AG04449 (cell line): ENCODE measurements at regions not wholly inside any gene's neighbourhood (a gene's known extent, or its start where the extent isn't known, plus 50 kb on each side); places are given as distances from the start of the nearest gene placed in this dataset.
"Not testable (repeated sequence)": the region's sequence is repeated elsewhere in the genome, so short reads cannot be mapped to it uniquely, and the experiment has no call there.

Experiments
- CTCF ChIA-PET: fragments of 350-600 bp; formaldehyde crosslinking; extraction: SDS; loops from one replicate; lab custom pipeline; 2021; ENCODE audit warnings: antibody characterized with exemption; lab: Yijun Ruan, JAX
- POLR2A ChIA-PET: fragments of 400-600, 350-600 bp; formaldehyde crosslinking; extraction: SDS; loops from one replicate; lab custom pipeline; 2020; ENCODE audit warnings: antibody characterized with exemption, inconsistent platforms; lab: Yijun Ruan, JAX
- DNase-seq: peaks from one replicate; pipeline ENCODE4 v3.0.0-alpha.2; 2010; ENCODE audit warnings: low read depth, low spot score
- H3K4me3 ChIP-seq: 2 replicates; pipeline ENCODE4 v1.5.1; 2011; ENCODE audit warnings: low read depth, mild to moderate bottlenecking, control low read depth, low read length
- TF ChIP-seq, protein P1 (sequence below): IDR thresholded peaks from one replicate; pipeline ENCODE4 v1.5.1; 2011; ENCODE audit warnings: mild to moderate bottlenecking, moderate library complexity, low read length, control low read depth, inconsistent platforms; ENCODE audit not compliant: insufficient read depth; ENCODE audit errors: missing control alignments

GRCh38 chr2:167785606-167786216 is 461.7 kb downstream of the STK39 start:
- DNase-seq = no peak
- ChIA-PET CTCF (no interaction called here), POLR2A (no interaction called here)
- TF ChIP-seq, protein P1, sequence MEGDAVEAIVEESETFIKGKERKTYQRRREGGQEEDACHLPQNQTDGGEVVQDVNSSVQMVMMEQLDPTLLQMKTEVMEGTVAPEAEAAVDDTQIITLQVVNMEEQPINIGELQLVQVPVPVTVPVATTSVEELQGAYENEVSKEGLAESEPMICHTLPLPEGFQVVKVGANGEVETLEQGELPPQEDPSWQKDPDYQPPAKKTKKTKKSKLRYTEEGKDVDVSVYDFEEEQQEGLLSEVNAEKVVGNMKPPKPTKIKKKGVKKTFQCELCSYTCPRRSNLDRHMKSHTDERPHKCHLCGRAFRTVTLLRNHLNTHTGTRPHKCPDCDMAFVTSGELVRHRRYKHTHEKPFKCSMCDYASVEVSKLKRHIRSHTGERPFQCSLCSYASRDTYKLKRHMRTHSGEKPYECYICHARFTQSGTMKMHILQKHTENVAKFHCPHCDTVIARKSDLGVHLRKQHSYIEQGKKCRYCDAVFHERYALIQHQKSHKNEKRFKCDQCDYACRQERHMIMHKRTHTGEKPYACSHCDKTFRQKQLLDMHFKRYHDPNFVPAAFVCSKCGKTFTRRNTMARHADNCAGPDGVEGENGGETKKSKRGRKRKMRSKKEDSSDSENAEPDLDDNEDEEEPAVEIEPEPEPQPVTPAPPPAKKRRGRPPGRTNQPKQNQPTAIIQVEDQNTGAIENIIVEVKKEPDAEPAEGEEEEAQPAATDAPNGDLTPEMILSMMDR = no peak
- H3K4me3 ChIP-seq = no peak overlapping the region

DNA sequence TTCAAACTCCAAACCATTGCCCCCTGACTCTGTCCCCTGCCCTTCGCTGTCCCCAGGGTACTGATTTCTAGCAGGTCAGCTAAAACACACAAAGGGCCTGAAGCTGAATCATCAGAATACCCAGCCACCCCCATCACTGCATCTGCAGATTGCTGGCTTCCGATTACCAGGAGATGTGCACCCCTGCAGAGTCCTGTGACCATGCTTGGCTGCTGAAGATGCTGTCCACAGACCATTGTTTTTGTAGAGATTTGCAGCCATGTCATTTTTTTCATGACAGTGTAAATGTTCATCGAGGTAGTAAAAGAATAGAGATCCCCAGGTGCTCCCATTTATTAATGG is 463.3 kb downstream of the STK39 start:
- POLR2A ChIA-PET = no interaction called here

GRCh38 chr2:167783261-167784083 is 463.9 kb downstream of the STK39 start:
- ChIA-PET CTCF (no interaction called here), POLR2A (no interaction called here)
- no peak for DNase-seq
- no peak overlapping the region for H3K4me3 ChIP-seq
- TF ChIP-seq, protein P1 = no peak

More for the DNA sequence above, 463.3 kb downstream of the STK39 start:
- TF ChIP-seq, protein P1 = no peak
- H3K4me3 ChIP-seq = no peak overlapping the region
- no peak for DNase-seq
- CTCF ChIA-PET = no interaction called here

DNA sequence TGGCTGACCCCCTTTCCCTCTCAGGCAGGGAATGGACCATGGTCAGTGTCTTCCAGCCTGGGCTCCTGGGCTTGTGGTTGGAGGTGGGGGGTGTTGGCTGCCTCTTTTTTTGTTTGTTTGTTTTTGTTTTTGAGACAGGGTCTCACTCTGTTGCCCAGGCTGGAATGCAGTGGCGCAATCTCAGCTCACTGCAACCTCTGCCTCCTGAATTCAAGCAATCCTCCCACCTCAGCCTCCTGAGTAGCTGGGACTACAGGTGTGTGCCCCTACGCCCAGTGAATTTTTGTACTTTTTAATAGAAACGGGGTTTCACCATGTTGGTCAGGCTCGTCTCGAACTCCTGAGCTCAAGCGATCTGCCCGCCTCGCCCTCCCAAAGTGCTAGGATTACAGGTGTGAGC is 465.8 kb downstream of the STK39 start:
- POLR2A ChIA-PET, DNase-seq, H3K4me3 ChIP-seq, CTCF ChIA-PET: not testable (repeated sequence)

DNA sequence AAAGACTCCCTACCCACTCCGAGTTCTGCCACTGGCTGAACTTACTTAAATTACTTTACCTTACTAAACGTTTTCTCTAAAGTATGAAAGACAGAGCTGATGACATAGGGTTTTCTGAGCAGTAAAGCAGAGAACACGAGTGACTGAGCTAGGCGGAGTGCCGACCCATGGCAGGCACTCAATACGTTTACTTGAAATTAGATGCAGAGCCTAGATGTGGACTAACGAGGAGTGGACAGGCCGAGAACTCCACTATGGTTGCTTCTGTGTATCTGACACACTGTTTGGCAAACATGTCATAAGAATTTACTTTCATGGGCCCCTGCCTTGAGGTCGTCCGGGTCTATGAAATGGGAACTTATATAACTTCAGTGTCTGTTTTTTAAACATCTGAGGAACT is 471.0 kb downstream of the STK39 start:
- no peak for DNase-seq
- POLR2A ChIA-PET = no interaction called here
- TF ChIP-seq, protein P1 = no peak
- CTCF ChIA-PET = no interaction called here
- no peak overlapping the region for H3K4me3 ChIP-seq

DNA sequence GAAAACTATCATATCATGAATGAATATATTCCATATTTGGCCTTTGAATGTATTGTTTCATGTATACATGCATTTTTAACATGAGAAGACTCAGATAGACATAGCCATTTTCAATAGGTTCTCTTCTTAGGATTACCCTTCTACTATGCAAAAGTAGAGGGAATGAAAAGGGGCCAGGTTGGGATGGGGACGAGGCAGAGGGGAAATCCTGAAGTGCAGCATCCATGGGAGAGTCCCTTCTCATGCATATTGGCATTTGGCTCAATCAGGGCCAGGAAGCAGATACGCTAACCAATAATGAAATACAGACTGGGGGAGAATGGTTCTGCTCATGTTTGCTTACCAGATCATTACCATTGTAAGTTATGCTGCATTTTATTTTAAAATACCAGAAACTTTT is 475.8 kb downstream of the STK39 start:
- TF ChIP-seq, protein P1 = no peak
- CTCF ChIA-PET = no interaction called here
- DNase-seq = no peak
- POLR2A ChIA-PET = no interaction called here
- no peak overlapping the region for H3K4me3 ChIP-seq
